Osteocyte (in vitro differentiated cells): ENCODE measurements at regions not wholly inside any gene's neighbourhood (a gene's known extent, or its start where the extent isn't known, plus 50 kb on each side); places are given as distances from the start of the nearest gene placed in this dataset.
"Not testable (repeated sequence)": the region's sequence is repeated elsewhere in the genome, so short reads cannot be mapped to it uniquely, and the experiment has no call there.

Source experiments
- DNase-seq: peaks from one replicate; pipeline ENCODE4 v3.0.0; 2021; ENCODE audit warnings: mixed read lengths; ENCODE audit not compliant: unreplicated experiment; ENCODE audit errors: extremely low spot score
- H3K27ac Mint-ChIP-seq: one replicate; pipeline ENCODE4 v1.8.0; 2021; ENCODE audit warnings: mild to moderate bottlenecking, mixed read lengths; ENCODE audit not compliant: unreplicated experiment
- H3K27me3 Mint-ChIP-seq: one replicate; pipeline ENCODE4 v1.8.0; 2021; ENCODE audit warnings: mixed read lengths; ENCODE audit not compliant: unreplicated experiment
- H3K36me3 Mint-ChIP-seq: one replicate; pipeline ENCODE4 v1.8.0; 2021; ENCODE audit warnings: mixed read lengths; ENCODE audit not compliant: unreplicated experiment
- H3K4me1 Mint-ChIP-seq: one replicate; pipeline ENCODE4 v1.8.0; 2021; ENCODE audit warnings: mixed read lengths; ENCODE audit not compliant: unreplicated experiment
- H3K4me3 Mint-ChIP-seq: one replicate; pipeline ENCODE4 v1.8.0; 2021; ENCODE audit warnings: mild to moderate bottlenecking, moderate library complexity, mixed read lengths; ENCODE audit not compliant: unreplicated experiment
- H3K9me3 Mint-ChIP-seq: one replicate; pipeline ENCODE4 v1.8.0; 2021; ENCODE audit warnings: mixed read lengths; ENCODE audit not compliant: unreplicated experiment
- TF ChIP-seq, protein P1 (sequence below): fragments of 200-600 bp; sonication (generic); IDR thresholded peaks from 2 replicates; pipeline ENCODE4 v1.5.0; 2021; ENCODE audit warnings: antibody characterized with exemption, mild to moderate bottlenecking, moderate library complexity

- Mint-ChIP-seq H3K27ac (no peak overlapping the region), H3K4me3 (no peak overlapping the region), H3K4me1 (no peaks in the 10 kb centered on the region), H3K27me3 (no peaks in the 10 kb centered on the region), H3K9me3 (peaks cover 43% of the 10 kb centered on the region), H3K36me3 (no peaks in the 10 kb centered on the region)
- no peak for DNase-seq
- TF ChIP-seq, protein P1, sequence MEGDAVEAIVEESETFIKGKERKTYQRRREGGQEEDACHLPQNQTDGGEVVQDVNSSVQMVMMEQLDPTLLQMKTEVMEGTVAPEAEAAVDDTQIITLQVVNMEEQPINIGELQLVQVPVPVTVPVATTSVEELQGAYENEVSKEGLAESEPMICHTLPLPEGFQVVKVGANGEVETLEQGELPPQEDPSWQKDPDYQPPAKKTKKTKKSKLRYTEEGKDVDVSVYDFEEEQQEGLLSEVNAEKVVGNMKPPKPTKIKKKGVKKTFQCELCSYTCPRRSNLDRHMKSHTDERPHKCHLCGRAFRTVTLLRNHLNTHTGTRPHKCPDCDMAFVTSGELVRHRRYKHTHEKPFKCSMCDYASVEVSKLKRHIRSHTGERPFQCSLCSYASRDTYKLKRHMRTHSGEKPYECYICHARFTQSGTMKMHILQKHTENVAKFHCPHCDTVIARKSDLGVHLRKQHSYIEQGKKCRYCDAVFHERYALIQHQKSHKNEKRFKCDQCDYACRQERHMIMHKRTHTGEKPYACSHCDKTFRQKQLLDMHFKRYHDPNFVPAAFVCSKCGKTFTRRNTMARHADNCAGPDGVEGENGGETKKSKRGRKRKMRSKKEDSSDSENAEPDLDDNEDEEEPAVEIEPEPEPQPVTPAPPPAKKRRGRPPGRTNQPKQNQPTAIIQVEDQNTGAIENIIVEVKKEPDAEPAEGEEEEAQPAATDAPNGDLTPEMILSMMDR, result no peak
These were observed 228.5 kb upstream of the COBL start for GRCh38 chr7:51545131-51545530.

GRCh38 chr7:51543801-51544553 lies 227.4 kb upstream of the COBL start:
- Mint-ChIP-seq H3K27me3 (no peaks in the 10 kb centered on the region), H3K9me3 (peaks cover 46% of the 10 kb centered on the region), H3K36me3 (no peaks in the 10 kb centered on the region), H3K27ac (no peak overlapping the region), H3K4me3 (no peak overlapping the region), H3K4me1 (no peaks in the 10 kb centered on the region)
- no peak for DNase-seq
- TF ChIP-seq, protein P1, result no peak

DNA sequence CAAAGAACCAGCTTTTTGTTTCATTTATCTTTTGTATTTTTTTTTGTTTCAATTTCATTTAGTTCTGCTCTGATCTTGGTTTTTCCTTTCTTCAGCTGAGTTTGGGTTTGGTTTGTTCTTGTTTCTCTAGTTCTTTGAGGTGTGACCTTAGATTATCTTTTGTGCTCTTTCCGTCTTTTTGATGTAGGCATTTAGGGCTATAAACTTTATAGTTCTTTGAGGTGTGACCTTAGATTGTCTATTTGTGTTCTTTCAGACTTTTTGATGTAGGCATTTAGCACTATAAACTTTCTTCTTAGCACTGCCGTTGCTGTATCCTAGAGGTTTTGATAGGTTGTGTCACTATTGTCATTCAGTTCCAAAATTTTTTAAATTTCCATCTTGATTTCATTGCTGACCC lies 224.3 kb upstream of the COBL start:
- not testable (repeated sequence) for H3K4me1 Mint-ChIP-seq, H3K27me3 Mint-ChIP-seq, H3K27ac Mint-ChIP-seq, H3K36me3 Mint-ChIP-seq, H3K4me3 Mint-ChIP-seq, DNase-seq
- peaks cover 49% of the 10 kb centered on the region for H3K9me3 Mint-ChIP-seq

DNA sequence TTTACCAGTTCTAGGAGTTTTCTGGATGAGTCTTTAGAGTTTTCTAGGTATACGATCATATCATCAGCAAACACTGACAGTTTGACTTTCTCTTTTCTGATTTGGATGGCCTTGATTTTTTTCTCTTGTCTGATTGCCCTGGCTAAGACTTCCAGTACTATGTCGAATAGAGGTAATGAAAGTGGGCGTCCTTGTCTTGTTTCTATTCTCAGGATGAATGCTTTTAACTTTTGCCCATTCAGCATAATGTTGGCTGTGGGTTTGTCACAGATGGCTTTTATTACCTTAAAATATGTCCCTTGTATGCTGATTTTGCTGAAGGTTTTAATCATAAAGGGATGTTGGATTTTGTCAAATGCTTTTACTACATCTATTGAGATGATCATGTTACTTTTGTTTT lies 223.2 kb upstream of the COBL start:
- H3K27ac Mint-ChIP-seq, result no peak overlapping the region
- H3K4me1 Mint-ChIP-seq, result no peaks in the 10 kb centered on the region
- DNase-seq, result no peak
- H3K27me3 Mint-ChIP-seq, result no peaks in the 10 kb centered on the region
- no peak overlapping the region for H3K4me3 Mint-ChIP-seq
- H3K9me3 Mint-ChIP-seq, result peaks cover 51% of the 10 kb centered on the region
- H3K36me3 Mint-ChIP-seq, result no peaks in the 10 kb centered on the region
- TF ChIP-seq, protein P1, result no peak

DNA sequence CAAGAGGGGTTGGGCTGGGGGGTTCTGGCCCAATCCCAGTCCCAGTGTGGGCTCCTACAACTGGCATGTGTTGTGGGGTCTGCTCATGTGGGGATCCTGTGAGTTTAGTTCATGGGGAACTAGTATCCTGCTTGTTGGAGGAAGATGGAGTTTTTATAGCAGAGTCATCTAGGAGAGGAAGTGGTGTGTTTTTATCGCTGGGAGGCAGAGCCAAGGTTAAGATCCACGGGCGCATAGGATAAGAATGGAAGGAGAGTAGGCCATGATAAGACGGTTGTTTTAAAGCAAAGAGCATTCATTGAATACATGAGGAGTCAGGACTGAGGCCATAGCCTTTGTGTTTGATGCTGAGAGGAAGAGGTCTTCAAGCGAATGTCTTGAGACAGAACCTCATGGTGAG lies 211.6 kb upstream of the COBL start:
- TF ChIP-seq, protein P1, result no peak
- H3K9me3 Mint-ChIP-seq, result no peaks in the 10 kb centered on the region
- no peak for DNase-seq
- no peaks in the 10 kb centered on the region for H3K27me3 Mint-ChIP-seq
- no peak overlapping the region for H3K4me3 Mint-ChIP-seq
- no peaks in the 10 kb centered on the region for H3K4me1 Mint-ChIP-seq
- no peak overlapping the region for H3K27ac Mint-ChIP-seq
- H3K36me3 Mint-ChIP-seq, result no peaks in the 10 kb centered on the region
